ENCODE measurements at regions not wholly inside any gene's neighbourhood (a gene's known extent, or its start where the extent isn't known, plus 50 kb on each side); places are given as distances from the start of the nearest gene placed in this dataset.

DNA sequence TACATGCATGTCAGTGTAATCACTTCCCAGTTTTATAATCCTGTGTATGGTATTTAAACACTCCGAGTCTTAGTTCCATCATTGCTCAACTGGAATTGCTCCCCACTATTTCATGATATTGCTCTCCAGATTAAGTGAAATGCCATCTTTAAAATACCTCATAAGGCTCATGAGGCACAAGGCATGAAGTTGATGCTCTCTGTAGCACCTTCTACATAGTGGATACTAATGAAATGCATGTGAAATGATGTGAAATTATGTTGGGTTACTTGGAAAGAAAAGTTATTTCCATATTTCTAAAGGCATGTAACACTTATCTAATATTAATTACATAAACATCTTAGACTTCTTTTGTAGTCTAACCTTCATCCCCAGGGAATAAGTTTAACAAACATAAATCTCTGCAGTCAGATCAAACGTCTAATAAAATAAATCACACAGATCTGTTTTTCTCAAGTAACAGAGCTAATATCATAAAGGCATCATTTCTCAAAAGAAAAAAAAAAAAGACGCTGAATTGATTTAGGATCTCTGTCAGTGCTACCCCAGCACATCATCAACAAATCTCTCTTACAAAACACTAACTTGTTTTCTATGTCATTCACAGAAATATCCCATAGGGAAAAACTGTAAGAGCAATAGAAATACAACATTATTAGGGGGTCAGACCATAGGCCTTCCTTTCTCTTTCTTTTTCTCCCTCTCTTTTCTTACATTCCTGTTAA lies 736.0 kb upstream of the LRRC4C start:
- no peak for TF ChIP-seq EZH2 (IDR thresholded peaks at IDR 0.05; ENCODE audit: borderline replicate concordance, low read depth, low read length, severe bottlenecking)
- TF ChIP-seq, protein P1, sequence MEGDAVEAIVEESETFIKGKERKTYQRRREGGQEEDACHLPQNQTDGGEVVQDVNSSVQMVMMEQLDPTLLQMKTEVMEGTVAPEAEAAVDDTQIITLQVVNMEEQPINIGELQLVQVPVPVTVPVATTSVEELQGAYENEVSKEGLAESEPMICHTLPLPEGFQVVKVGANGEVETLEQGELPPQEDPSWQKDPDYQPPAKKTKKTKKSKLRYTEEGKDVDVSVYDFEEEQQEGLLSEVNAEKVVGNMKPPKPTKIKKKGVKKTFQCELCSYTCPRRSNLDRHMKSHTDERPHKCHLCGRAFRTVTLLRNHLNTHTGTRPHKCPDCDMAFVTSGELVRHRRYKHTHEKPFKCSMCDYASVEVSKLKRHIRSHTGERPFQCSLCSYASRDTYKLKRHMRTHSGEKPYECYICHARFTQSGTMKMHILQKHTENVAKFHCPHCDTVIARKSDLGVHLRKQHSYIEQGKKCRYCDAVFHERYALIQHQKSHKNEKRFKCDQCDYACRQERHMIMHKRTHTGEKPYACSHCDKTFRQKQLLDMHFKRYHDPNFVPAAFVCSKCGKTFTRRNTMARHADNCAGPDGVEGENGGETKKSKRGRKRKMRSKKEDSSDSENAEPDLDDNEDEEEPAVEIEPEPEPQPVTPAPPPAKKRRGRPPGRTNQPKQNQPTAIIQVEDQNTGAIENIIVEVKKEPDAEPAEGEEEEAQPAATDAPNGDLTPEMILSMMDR (IDR thresholded peaks at IDR 0.05; ENCODE audit: extremely low read depth in 1 of 2, insufficient read depth in 1 of 2, low read depth in 1 of 2, low read length in 2 of 2) = no peak

Data from endothelial cell of umbilical vein (primary cell).